HCT116 (cell line): ENCODE measurements at regions not wholly inside any gene's neighbourhood (a gene's known extent, or its start where the extent isn't known, plus 50 kb on each side); places are given as distances from the start of the nearest gene placed in this dataset.

ENCODE experiments used
- CEBPB ChIP-seq: IDR thresholded peaks from 2 replicates; pipeline ENCODE4 v1.6.1; 2012; ENCODE audit warnings: low read depth
- ELF1 ChIP-seq: IDR thresholded peaks from 2 replicates; pipeline ENCODE4 v1.6.1; 2012; ENCODE audit warnings: low read depth, borderline replicate concordance
- EZH2 ChIP-seq: fragments of 200-600 bp; sonication (generic); IDR thresholded peaks from 2 replicates; pipeline ENCODE4 v1.6.1; 2017; ENCODE audit warnings: antibody characterized with exemption, mixed run types
- EZH2phosphoT487 ChIP-seq: fragments of 200-600 bp; IDR thresholded peaks from 2 replicates; pipeline ENCODE4 v1.6.1; 2018; ENCODE audit warnings: antibody characterized with exemption, borderline replicate concordance
- JUND ChIP-seq: IDR thresholded peaks from 2 replicates; pipeline ENCODE4 v1.6.1; 2012
- POLR2A ChIP-seq: IDR thresholded peaks from 2 replicates; pipeline ENCODE4 v1.7.0; 2011; ENCODE audit warnings: borderline replicate concordance; ENCODE audit not compliant: insufficient read depth, insufficient read length; ENCODE audit errors: extremely low read depth
- POLR2AphosphoS5 ChIP-seq: IDR thresholded peaks from 2 replicates; pipeline ENCODE4 v1.6.1; 2011; ENCODE audit warnings: mild to moderate bottlenecking, low read depth, low read length, moderate library complexity
- RAD21 ChIP-seq: IDR thresholded peaks from 2 replicates; pipeline ENCODE4 v1.6.1; 2012; ENCODE audit warnings: low read depth, mild to moderate bottlenecking
- SIN3A ChIP-seq: IDR thresholded peaks from 2 replicates; pipeline ENCODE4 v1.6.1; 2012; ENCODE audit warnings: low read depth
- ZNF274 ChIP-seq: fragments of 200-500 bp; sonication (Bioruptor generic); IDR thresholded peaks from 2 replicates; pipeline ENCODE4 v1.6.1; 2014; ENCODE audit warnings: mild to moderate bottlenecking, low read depth, low read length, inconsistent platforms
- TF ChIP-seq, protein P1 (sequence below), 3 experiments: fragments of 200-600 bp in 1 of 3; sonication (generic) in 1 of 3; IDR thresholded peaks in 2 of 3; conservative IDR thresholded peaks in 1 of 3; 2 replicates each; pipeline ENCODE4 v1.5.1; 2012 to 2017; ENCODE audit warnings: low read depth in 2 of 3, low read length in 2 of 3, antibody characterized with exemption in 1 of 3, borderline replicate concordance in 1 of 3, control low read depth in 1 of 3, mild to moderate bottlenecking in 1 of 3, mixed read lengths in 1 of 3, mixed run types in 1 of 3, moderate library complexity in 1 of 3; ENCODE audit not compliant: insufficient read depth in 1 of 3
- TF ChIP-seq, protein P2 (sequence below): IDR thresholded peaks from 2 replicates; pipeline ENCODE4 v1.6.1; 2012; ENCODE audit warnings: low read depth
- TF ChIP-seq, protein P3 (sequence below): IDR thresholded peaks from 2 replicates; pipeline ENCODE4 v1.6.1; 2012
- TF ChIP-seq, protein P4 (sequence below): IDR thresholded peaks from 2 replicates; pipeline ENCODE4 v1.6.1; 2012

DNA sequence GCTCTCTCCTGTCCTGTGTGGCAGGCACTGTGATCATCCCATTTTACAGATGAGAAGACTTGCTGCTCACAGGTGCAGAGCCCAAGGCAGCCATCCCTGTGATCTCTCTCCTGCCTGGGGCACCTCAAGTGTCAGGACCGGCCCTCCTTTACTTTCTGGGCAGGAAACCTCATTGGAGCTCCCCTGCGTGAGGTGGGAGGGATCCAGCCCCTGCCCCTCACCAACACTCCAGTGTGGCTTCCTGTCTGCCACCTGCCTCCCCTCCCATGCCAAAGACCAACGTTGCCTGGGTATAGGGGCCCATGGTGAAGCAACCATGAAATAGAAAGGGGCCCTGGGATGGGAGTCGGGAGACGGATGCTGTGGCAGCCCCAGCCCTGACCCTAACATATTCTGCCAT lies 91.2 kb upstream of the MYL10 start:
- TF ChIP-seq, protein P1, sequence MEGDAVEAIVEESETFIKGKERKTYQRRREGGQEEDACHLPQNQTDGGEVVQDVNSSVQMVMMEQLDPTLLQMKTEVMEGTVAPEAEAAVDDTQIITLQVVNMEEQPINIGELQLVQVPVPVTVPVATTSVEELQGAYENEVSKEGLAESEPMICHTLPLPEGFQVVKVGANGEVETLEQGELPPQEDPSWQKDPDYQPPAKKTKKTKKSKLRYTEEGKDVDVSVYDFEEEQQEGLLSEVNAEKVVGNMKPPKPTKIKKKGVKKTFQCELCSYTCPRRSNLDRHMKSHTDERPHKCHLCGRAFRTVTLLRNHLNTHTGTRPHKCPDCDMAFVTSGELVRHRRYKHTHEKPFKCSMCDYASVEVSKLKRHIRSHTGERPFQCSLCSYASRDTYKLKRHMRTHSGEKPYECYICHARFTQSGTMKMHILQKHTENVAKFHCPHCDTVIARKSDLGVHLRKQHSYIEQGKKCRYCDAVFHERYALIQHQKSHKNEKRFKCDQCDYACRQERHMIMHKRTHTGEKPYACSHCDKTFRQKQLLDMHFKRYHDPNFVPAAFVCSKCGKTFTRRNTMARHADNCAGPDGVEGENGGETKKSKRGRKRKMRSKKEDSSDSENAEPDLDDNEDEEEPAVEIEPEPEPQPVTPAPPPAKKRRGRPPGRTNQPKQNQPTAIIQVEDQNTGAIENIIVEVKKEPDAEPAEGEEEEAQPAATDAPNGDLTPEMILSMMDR (IDR thresholded peaks at IDR 0.05 in 2 of 3, conservative IDR thresholded peaks at IDR 0.05 in 1 of 3; ENCODE audit: borderline replicate concordance in 1 of 3, insufficient read depth in 1 of 3, low read depth in 2 of 3, low read length in 2 of 3) = no peak
- no peak for TF ChIP-seq EZH2phosphoT487
- TF ChIP-seq, protein P2, sequence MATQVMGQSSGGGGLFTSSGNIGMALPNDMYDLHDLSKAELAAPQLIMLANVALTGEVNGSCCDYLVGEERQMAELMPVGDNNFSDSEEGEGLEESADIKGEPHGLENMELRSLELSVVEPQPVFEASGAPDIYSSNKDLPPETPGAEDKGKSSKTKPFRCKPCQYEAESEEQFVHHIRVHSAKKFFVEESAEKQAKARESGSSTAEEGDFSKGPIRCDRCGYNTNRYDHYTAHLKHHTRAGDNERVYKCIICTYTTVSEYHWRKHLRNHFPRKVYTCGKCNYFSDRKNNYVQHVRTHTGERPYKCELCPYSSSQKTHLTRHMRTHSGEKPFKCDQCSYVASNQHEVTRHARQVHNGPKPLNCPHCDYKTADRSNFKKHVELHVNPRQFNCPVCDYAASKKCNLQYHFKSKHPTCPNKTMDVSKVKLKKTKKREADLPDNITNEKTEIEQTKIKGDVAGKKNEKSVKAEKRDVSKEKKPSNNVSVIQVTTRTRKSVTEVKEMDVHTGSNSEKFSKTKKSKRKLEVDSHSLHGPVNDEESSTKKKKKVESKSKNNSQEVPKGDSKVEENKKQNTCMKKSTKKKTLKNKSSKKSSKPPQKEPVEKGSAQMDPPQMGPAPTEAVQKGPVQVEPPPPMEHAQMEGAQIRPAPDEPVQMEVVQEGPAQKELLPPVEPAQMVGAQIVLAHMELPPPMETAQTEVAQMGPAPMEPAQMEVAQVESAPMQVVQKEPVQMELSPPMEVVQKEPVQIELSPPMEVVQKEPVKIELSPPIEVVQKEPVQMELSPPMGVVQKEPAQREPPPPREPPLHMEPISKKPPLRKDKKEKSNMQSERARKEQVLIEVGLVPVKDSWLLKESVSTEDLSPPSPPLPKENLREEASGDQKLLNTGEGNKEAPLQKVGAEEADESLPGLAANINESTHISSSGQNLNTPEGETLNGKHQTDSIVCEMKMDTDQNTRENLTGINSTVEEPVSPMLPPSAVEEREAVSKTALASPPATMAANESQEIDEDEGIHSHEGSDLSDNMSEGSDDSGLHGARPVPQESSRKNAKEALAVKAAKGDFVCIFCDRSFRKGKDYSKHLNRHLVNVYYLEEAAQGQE = no peak
- TF ChIP-seq ZNF274 = no peak
- no peak for TF ChIP-seq RAD21
- TF ChIP-seq CEBPB = no peak
- TF ChIP-seq, protein P3, sequence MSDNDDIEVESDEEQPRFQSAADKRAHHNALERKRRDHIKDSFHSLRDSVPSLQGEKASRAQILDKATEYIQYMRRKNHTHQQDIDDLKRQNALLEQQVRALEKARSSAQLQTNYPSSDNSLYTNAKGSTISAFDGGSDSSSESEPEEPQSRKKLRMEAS = no peak
- TF ChIP-seq EZH2 = no peak
- no peak for TF ChIP-seq POLR2A
- no peak for TF ChIP-seq SIN3A
- no peak for TF ChIP-seq JUND
- no peak for TF ChIP-seq POLR2AphosphoS5
- TF ChIP-seq ELF1 = no peak
- TF ChIP-seq, protein P4, sequence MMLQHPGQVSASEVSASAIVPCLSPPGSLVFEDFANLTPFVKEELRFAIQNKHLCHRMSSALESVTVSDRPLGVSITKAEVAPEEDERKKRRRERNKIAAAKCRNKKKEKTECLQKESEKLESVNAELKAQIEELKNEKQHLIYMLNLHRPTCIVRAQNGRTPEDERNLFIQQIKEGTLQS = no peak
